ENCODE measurements at regions not wholly inside any gene's neighbourhood (a gene's known extent, or its start where the extent isn't known, plus 50 kb on each side); places are given as distances from the start of the nearest gene placed in this dataset.

GRCh38 chr17:13989138-13989537, 80.2 kb upstream of the COX10 start:
- peak; percentile 84 for DNase-seq (ENCODE audit: low spot score)

GRCh38 chr17:13993106-13993505, 76.2 kb upstream of the COX10 start:
- no peak for DNase-seq (ENCODE audit: low spot score)

GRCh38 chr17:13994050-13994449, 75.3 kb upstream of the COX10 start:
- DNase-seq (ENCODE audit: low spot score), result no peak

- DNase-seq (ENCODE audit: low spot score), result no peak
Measured at GRCh38 chr17:13995856-13996271, 73.4 kb upstream of the COX10 start.

GRCh38 chr17:13996276-13996675, 73.0 kb upstream of the COX10 start:
- no peak for DNase-seq (ENCODE audit: low spot score)

GRCh38 chr17:13996748-13997147, 72.6 kb upstream of the COX10 start:
- no peak for DNase-seq (ENCODE audit: low spot score)

- peak; percentile 25 for DNase-seq (ENCODE audit: low spot score)
Measured at GRCh38 chr17:14004927-14005620, 64.2 kb upstream of the COX10 start.

- DNase-seq (ENCODE audit: low spot score), result no peak
Measured at GRCh38 chr17:14006249-14006942, 62.9 kb upstream of the COX10 start.

GRCh38 chr17:14007951-14008350, 61.4 kb upstream of the COX10 start:
- DNase-seq (ENCODE audit: low spot score), result no peak

- DNase-seq (ENCODE audit: low spot score), result no peak
Measured at GRCh38 chr17:14011036-14011692, 58.1 kb upstream of the COX10 start.

- DNase-seq (ENCODE audit: low spot score), result no peak
Measured at GRCh38 chr17:14011740-14012405, 57.4 kb upstream of the COX10 start.

GRCh38 chr17:14014657-14015056, 54.6 kb upstream of the COX10 start:
- DNase-seq (ENCODE audit: low spot score), result no peak

- DNase-seq (ENCODE audit: low spot score), result no peak
Measured at GRCh38 chr17:14015271-14015670, 54.0 kb upstream of the COX10 start.

- no peak for DNase-seq (ENCODE audit: low spot score)
Measured at GRCh38 chr17:14016858-14017257, 52.4 kb upstream of the COX10 start.

- DNase-seq (ENCODE audit: low spot score), result peak; percentile 54
Measured at GRCh38 chr17:14019186-14019956, 49.9 kb upstream of the COX10 start.

Data from umbilical cord (tissue), 1 donor.